H9 (cell line): ENCODE measurements at regions not wholly inside any gene's neighbourhood (a gene's known extent, or its start where the extent isn't known, plus 50 kb on each side); places are given as distances from the start of the nearest gene placed in this dataset.

ENCODE experiments used
- DNase-seq: peaks from one replicate; pipeline ENCODE4 v3.0.0-alpha.2; 2017
- H2AFZ ChIP-seq: one replicate; pipeline ENCODE4 v1.6.1; 2013; ENCODE audit warnings: mild to moderate bottlenecking, low read length, control low read depth, moderate library complexity
- H2AK5ac ChIP-seq: 2 replicates; pipeline ENCODE4 v1.6.1; 2013; ENCODE audit warnings: low read length, control low read depth, mixed read lengths; ENCODE audit not compliant: insufficient read length
- H2BK120ac ChIP-seq: one replicate; pipeline ENCODE4 v1.6.1; 2013; ENCODE audit warnings: low read depth, mild to moderate bottlenecking, low read length, control low read depth, inconsistent platforms; ENCODE audit not compliant: poor library complexity, severe bottlenecking
- H2BK12ac ChIP-seq: 2 replicates; pipeline ENCODE4 v1.6.1; 2013; ENCODE audit warnings: low read length, control low read depth, mixed read lengths, low read depth; ENCODE audit not compliant: insufficient read length
- H2BK15ac ChIP-seq: 2 replicates; pipeline ENCODE4 v1.6.1; 2013; ENCODE audit warnings: low read depth, low read length, control low read depth
- H2BK20ac ChIP-seq: one replicate; pipeline ENCODE4 v1.6.1; 2013; ENCODE audit warnings: low read depth, mild to moderate bottlenecking, low read length, control low read depth, inconsistent platforms; ENCODE audit not compliant: poor library complexity, severe bottlenecking
- H2BK5ac ChIP-seq: 2 replicates; pipeline ENCODE4 v1.6.1; 2013; ENCODE audit warnings: low read length, control low read depth, mixed read lengths; ENCODE audit not compliant: insufficient read length
- H3K14ac ChIP-seq: 2 replicates; pipeline ENCODE4 v1.6.1; 2013; ENCODE audit warnings: low read length, control low read depth; ENCODE audit not compliant: insufficient read depth
- H3K18ac ChIP-seq: 2 replicates; pipeline ENCODE4 v1.6.1; 2013; ENCODE audit warnings: low read depth, mild to moderate bottlenecking, mixed read lengths, low read length, control low read depth; ENCODE audit not compliant: insufficient read length
- H3K23ac ChIP-seq: 2 replicates; pipeline ENCODE4 v1.6.1; 2013; ENCODE audit warnings: low read length, control low read depth, mixed read lengths, low read depth; ENCODE audit not compliant: insufficient read length
- H3K23me2 ChIP-seq: 2 replicates; pipeline ENCODE4 v1.6.1; 2013; ENCODE audit warnings: low read depth, mild to moderate bottlenecking, mixed read lengths, low read length, control low read depth; ENCODE audit not compliant: insufficient read length, poor library complexity, severe bottlenecking
- H3K27ac ChIP-seq: 2 replicates; pipeline ENCODE4 v1.5.1; 2013; ENCODE audit warnings: low read length, control low read depth, mixed read lengths, low read depth; ENCODE audit not compliant: insufficient read length
- H3K27me3 ChIP-seq: 2 replicates; pipeline ENCODE4 v1.6.1; 2013; ENCODE audit warnings: low read length, control low read depth, inconsistent platforms; ENCODE audit not compliant: insufficient read depth
- H3K4ac ChIP-seq: 2 replicates; pipeline ENCODE4 v1.6.1; 2013; ENCODE audit warnings: low read depth, mild to moderate bottlenecking, control low read depth, inconsistent platforms, low read length, moderate library complexity
- H3K4me1 ChIP-seq: 2 replicates; pipeline ENCODE4 v1.6.1; 2013; ENCODE audit warnings: low read length, control low read depth, inconsistent platforms; ENCODE audit not compliant: insufficient read depth
- H3K4me2 ChIP-seq: 2 replicates; pipeline ENCODE4 v1.6.1; 2013; ENCODE audit warnings: low read length, control low read depth, mixed read lengths; ENCODE audit not compliant: insufficient read length, insufficient read depth
- H3K56ac ChIP-seq: 2 replicates; pipeline ENCODE4 v1.6.1; 2013; ENCODE audit warnings: low read depth, mild to moderate bottlenecking, mixed read lengths, low read length, control low read depth; ENCODE audit not compliant: insufficient read length
- H3K79me1 ChIP-seq: 2 replicates; pipeline ENCODE4 v1.6.1; 2013; ENCODE audit warnings: low read depth, mild to moderate bottlenecking, moderate library complexity, low read length, control low read depth, inconsistent platforms; ENCODE audit not compliant: insufficient read depth, poor library complexity, severe bottlenecking
- H3K79me2 ChIP-seq: 2 replicates; pipeline ENCODE4 v1.6.1; 2013; ENCODE audit warnings: low read length, control low read depth, inconsistent platforms; ENCODE audit not compliant: insufficient read depth
- H3K9ac ChIP-seq: 2 replicates; pipeline ENCODE4 v1.6.1; 2013; ENCODE audit warnings: low read length, control low read depth, mixed read lengths; ENCODE audit not compliant: insufficient read length; ENCODE audit errors: extremely low read depth
- H3K9me3 ChIP-seq: one replicate; pipeline ENCODE4 v1.6.1; 2013; ENCODE audit warnings: low read depth, low read length, inconsistent platforms; ENCODE audit not compliant: control insufficient read depth
- H3T11ph ChIP-seq: one replicate; pipeline ENCODE4 v1.6.1; 2013; ENCODE audit warnings: mild to moderate bottlenecking, low read length, control low read depth, inconsistent platforms
- H4K20me1 ChIP-seq: one replicate; pipeline ENCODE4 v1.6.1; 2013; ENCODE audit not compliant: control insufficient read depth, insufficient read length, insufficient read depth
- H4K5ac ChIP-seq: 2 replicates; pipeline ENCODE4 v1.6.1; 2013; ENCODE audit warnings: low read depth, mild to moderate bottlenecking, mixed read lengths, low read length, control low read depth; ENCODE audit not compliant: insufficient read length
- H4K8ac ChIP-seq: replicated peaks from 2 replicates; pipeline ENCODE4 v1.6.1; 2013; ENCODE audit warnings: low read length, control low read depth, mixed read lengths, low read depth; ENCODE audit not compliant: insufficient read length
- H4K91ac ChIP-seq: 2 replicates; pipeline ENCODE4 v1.6.1; 2013; ENCODE audit warnings: low read depth, mild to moderate bottlenecking, moderate library complexity, mixed read lengths, low read length, control low read depth; ENCODE audit not compliant: insufficient read length
- H3K27ac Mint-ChIP-seq, 3 experiments: 2 replicates in 2 of 3; 3 replicates in 1 of 3; pipeline ENCODE4 v1.8.0; 2020 to 2021; ENCODE audit warnings: mixed read lengths in 3 of 3, mild to moderate bottlenecking in 1 of 3, moderate library complexity in 1 of 3
- H3K27me3 Mint-ChIP-seq: 2 replicates; pipeline ENCODE4 v1.8.0; 2021; ENCODE audit warnings: low read depth, mild to moderate bottlenecking, moderate library complexity, mixed read lengths
- H3K36me3 Mint-ChIP-seq, 3 experiments: 2 replicates in 2 of 3; 3 replicates in 1 of 3; pipeline ENCODE4 v1.8.0; 2020 to 2021; ENCODE audit warnings: low read depth in 3 of 3, mixed read lengths in 3 of 3; ENCODE audit not compliant: insufficient read depth in 1 of 3
- H3K4me1 Mint-ChIP-seq, 2 experiments: 2 replicates each; pipeline ENCODE4 v1.8.0; 2020; ENCODE audit warnings: mixed read lengths in 2 of 2
- H3K4me3 Mint-ChIP-seq, 2 experiments: 2 replicates in 1 of 2; 3 replicates in 1 of 2; pipeline ENCODE4 v1.8.0; 2020 to 2021; ENCODE audit warnings: mild to moderate bottlenecking in 2 of 2, mixed read lengths in 2 of 2, moderate library complexity in 1 of 2
- H3K9me3 Mint-ChIP-seq, 2 experiments: 2 replicates in 1 of 2; 3 replicates in 1 of 2; pipeline ENCODE4 v1.8.0; 2020; ENCODE audit warnings: mild to moderate bottlenecking in 2 of 2, mixed read lengths in 2 of 2, moderate library complexity in 1 of 2
- WGBS: extraction: QIAGEN DNeasy Blood & Tissue Kit; methylation state at CpG from one replicate; pipeline ENCODE4 v1.1.7; 2013; ENCODE audit warnings: missing lambda C conversion rate, low lambda C conversion rate, mixed read lengths; ENCODE audit not compliant: insufficient read length; ENCODE audit errors: extremely low coverage; 5-methylcytosine and 5-hydroxymethylcytosine counted together
- TF ChIP-seq, protein P1 (sequence below): fragments of 200-600 bp; sonication (generic); conservative IDR thresholded peaks from 3 replicates; pipeline ENCODE4 v1.8.0; 2021; ENCODE audit warnings: antibody characterized with exemption, mild to moderate bottlenecking

DNA sequence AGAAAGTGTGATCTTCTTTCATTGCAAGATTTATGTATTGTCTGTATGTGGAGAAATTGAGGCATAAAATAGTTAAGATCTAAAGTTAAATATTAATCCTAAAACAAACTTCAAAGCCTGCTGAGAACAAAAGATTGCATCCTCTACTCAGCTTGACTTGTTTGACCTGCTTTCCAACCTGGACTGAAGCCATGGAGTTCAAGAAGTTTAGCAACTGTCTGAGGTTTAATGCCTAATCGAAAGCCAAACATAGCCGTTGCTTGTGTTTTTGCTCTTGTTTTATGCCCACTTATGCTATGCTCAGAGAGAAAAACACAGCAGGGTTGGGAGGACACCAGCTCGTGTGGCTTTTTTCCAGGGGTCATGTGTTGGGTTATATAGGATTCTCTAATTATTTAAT lies 135.6 kb downstream of the NUFIP1 start:
- Histone ChIP-seq H2BK120ac (no peak overlapping the region), H3K27me3 (no peaks in the 10 kb centered on the region), H3K18ac (no peak overlapping the region), H3T11ph (no peak overlapping the region), H3K4me2 (no peak overlapping the region), H3K9ac (no peak overlapping the region), H4K20me1 (no peaks in the 10 kb centered on the region), H3K23me2 (no peaks in the 10 kb centered on the region), H3K79me1 (no peaks in the 10 kb centered on the region), H3K4me1 (peaks cover 4% of the 10 kb centered on the region; the same call in 1 of the 2 replicates), H2AFZ (no peak overlapping the region), H2BK5ac (no peak overlapping the region), H3K56ac (no peak overlapping the region), H2BK15ac (no peak overlapping the region), H2AK5ac (no peak overlapping the region), H3K79me2 (no peaks in the 10 kb centered on the region), H3K9me3 (no peaks in the 10 kb centered on the region), H4K8ac (no peak overlapping the region), H2BK12ac (no peak overlapping the region), H3K14ac (no peak overlapping the region), H2BK20ac (no peak overlapping the region), H3K4ac (no peak overlapping the region), H3K27ac (no peak overlapping the region), H4K5ac (no peak overlapping the region), H4K91ac (no peak overlapping the region), H3K23ac (no peak overlapping the region)
- H3K4me3 Mint-ChIP-seq, result no peak overlapping the region
- H3K27me3 Mint-ChIP-seq, result no peaks in the 10 kb centered on the region
- DNase-seq, result no peak
- peaks cover 18 to 21% of the 10 kb centered on the region in 2 experiments for H3K4me1 Mint-ChIP-seq
- H3K27ac Mint-ChIP-seq, result no peak overlapping the region
- TF ChIP-seq, protein P1, sequence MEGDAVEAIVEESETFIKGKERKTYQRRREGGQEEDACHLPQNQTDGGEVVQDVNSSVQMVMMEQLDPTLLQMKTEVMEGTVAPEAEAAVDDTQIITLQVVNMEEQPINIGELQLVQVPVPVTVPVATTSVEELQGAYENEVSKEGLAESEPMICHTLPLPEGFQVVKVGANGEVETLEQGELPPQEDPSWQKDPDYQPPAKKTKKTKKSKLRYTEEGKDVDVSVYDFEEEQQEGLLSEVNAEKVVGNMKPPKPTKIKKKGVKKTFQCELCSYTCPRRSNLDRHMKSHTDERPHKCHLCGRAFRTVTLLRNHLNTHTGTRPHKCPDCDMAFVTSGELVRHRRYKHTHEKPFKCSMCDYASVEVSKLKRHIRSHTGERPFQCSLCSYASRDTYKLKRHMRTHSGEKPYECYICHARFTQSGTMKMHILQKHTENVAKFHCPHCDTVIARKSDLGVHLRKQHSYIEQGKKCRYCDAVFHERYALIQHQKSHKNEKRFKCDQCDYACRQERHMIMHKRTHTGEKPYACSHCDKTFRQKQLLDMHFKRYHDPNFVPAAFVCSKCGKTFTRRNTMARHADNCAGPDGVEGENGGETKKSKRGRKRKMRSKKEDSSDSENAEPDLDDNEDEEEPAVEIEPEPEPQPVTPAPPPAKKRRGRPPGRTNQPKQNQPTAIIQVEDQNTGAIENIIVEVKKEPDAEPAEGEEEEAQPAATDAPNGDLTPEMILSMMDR, result no peak
- no peaks in the 10 kb centered on the region for H3K36me3 Mint-ChIP-seq
- H3K9me3 Mint-ChIP-seq, result no peaks in the 10 kb centered on the region
- WGBS, result no CpG with 5 or more reads among the region's 3 CpGs
